ENCODE measurements at regions not wholly inside any gene's neighbourhood (a gene's known extent, or its start where the extent isn't known, plus 50 kb on each side); places are given as distances from the start of the nearest gene placed in this dataset.

- H3K36me3 ChIP-seq (replicated peaks in 1 of 2; ENCODE audit: control insufficient read depth in 1 of 2, insufficient read depth in 2 of 2, low read length in 1 of 2): no peaks in the 10 kb centered on the region
- peak overlapping the region in 1 of 2 experiments; percentile 3; a peak in 1 of 4 replicates for H3K4me3 ChIP-seq (ENCODE audit: low read depth in 2 of 2, low read length in 1 of 2)
- no peaks in the 10 kb centered on the region for H3K27me3 ChIP-seq (ENCODE audit: insufficient read depth)
- H3K9ac ChIP-seq: no peak overlapping the region
- ChIA-PET POLR2A (no interaction called here), CTCF (interaction anchor here (0.7 to 11.9 kb wide), 17 partner anchors 11 to 785 kb away, joined by 3 to 322 read pairs (median 5); no protein-coding TSS in a partner anchor)
- H3K4me1 ChIP-seq (ENCODE audit: control insufficient read depth in 1 of 2, insufficient read depth in 2 of 2, low read depth in 1 of 2, low read length in 1 of 2): peaks cover 0 to 7% of the 10 kb centered on the region in 2 experiments; a peak in 2 of 4 replicates
- DNase-seq: peak; percentile 42
- no peaks in the 10 kb centered on the region for H3K79me2 ChIP-seq (ENCODE audit: insufficient read depth)
- H3K9me2 ChIP-seq: no peaks in the 10 kb centered on the region
- no peak overlapping the region for H3K27ac ChIP-seq (ENCODE audit: low read depth in 2 of 2, low read length in 1 of 2)
- no peaks in the 10 kb centered on the region for H3K9me3 ChIP-seq
- no peaks in the 10 kb centered on the region for H3F3A ChIP-seq (replicated peaks; ENCODE audit: insufficient read depth)
- 22% methylated on average over 6 of the region's 6 CpGs for WGBS (ENCODE audit: low lambda C conversion rate)
- H3K4me2 ChIP-seq: no peak overlapping the region
- TF ChIP-seq FOSL2 (IDR thresholded peaks at IDR 0.05; ENCODE audit: borderline replicate concordance, low read depth): 0 out of 2 replicates have a peak, but pooled peaks have one; percentile 6
- no peak for TF ChIP-seq ELF1 (IDR thresholded peaks at IDR 0.05)
- TF ChIP-seq RCOR1 (IDR thresholded peaks at IDR 0.05; ENCODE audit: low read length): no peak
- no peak for TF ChIP-seq FOXM1 (IDR thresholded peaks at IDR 0.05; ENCODE audit: low read depth)
- TF ChIP-seq CTCF (IDR thresholded peaks at IDR 0.05): peak; percentile 95
- TF ChIP-seq POLR2AphosphoS5 (IDR thresholded peaks at IDR 0.05; ENCODE audit: low read depth, low read length): no peak
- no peak for TF ChIP-seq YY1 (IDR thresholded peaks at IDR 0.05; ENCODE audit: low read depth)
- TF ChIP-seq SMC3 (IDR thresholded peaks at IDR 0.05; ENCODE audit: low read depth, low read length): peak; percentile 85
- TF ChIP-seq FOXJ3 (CRISPR knock-in tag; IDR thresholded peaks at IDR 0.05): no peak
- peak; percentile 97 for TF ChIP-seq RAD21 (IDR thresholded peaks at IDR 0.05; ENCODE audit: low read length)
- H2AFZ ChIP-seq (ENCODE audit: low read depth): 0 out of 2 replicates have a peak overlapping the region, but pooled peaks have one; percentile 13
- H4K20me1 ChIP-seq (ENCODE audit: insufficient read depth): no peaks in the 10 kb centered on the region
These were observed 462.1 kb downstream of the MFSD1 start for GRCh38 chr3:159263750-159264553.

GRCh38 chr3:159265705-159266104, 463.9 kb downstream of the MFSD1 start:
- H3K4me3 ChIP-seq (ENCODE audit: low read depth in 2 of 2, low read length in 1 of 2): no peak overlapping the region
- WGBS (ENCODE audit: low lambda C conversion rate): 19% methylated on average over 2 of the region's 2 CpGs
- no peaks in the 10 kb centered on the region for H3K9me2 ChIP-seq
- peak overlapping the region in 1 of 2 experiments; percentile 55; a peak in 2 of 4 replicates for H3K27ac ChIP-seq (ENCODE audit: low read depth in 2 of 2, low read length in 1 of 2)
- no peaks in the 10 kb centered on the region for H4K20me1 ChIP-seq (ENCODE audit: insufficient read depth)
- no peaks in the 10 kb centered on the region for H3F3A ChIP-seq (replicated peaks; ENCODE audit: insufficient read depth)
- H3K4me1 ChIP-seq (ENCODE audit: control insufficient read depth in 1 of 2, insufficient read depth in 2 of 2, low read depth in 1 of 2, low read length in 1 of 2): peaks cover 0 to 7% of the 10 kb centered on the region in 2 experiments; a peak in 2 of 4 replicates
- no peaks in the 10 kb centered on the region for H3K36me3 ChIP-seq (replicated peaks in 1 of 2; ENCODE audit: control insufficient read depth in 1 of 2, insufficient read depth in 2 of 2, low read length in 1 of 2)
- ChIA-PET CTCF (interaction anchor here (0.7 to 11.9 kb wide), 31 partner anchors 8 to 746 kb away, joined by 3 to 322 read pairs (median 6); no protein-coding TSS in a partner anchor), POLR2A (no interaction called here)
- no peak overlapping the region for H3K4me2 ChIP-seq
- peak; percentile 32 for DNase-seq
- no peak overlapping the region for H3K9ac ChIP-seq
- H3K27me3 ChIP-seq (ENCODE audit: insufficient read depth): no peaks in the 10 kb centered on the region
- no peaks in the 10 kb centered on the region for H3K9me3 ChIP-seq
- no peak overlapping the region for H2AFZ ChIP-seq (ENCODE audit: low read depth)
- H3K79me2 ChIP-seq (ENCODE audit: insufficient read depth): no peaks in the 10 kb centered on the region
- TF ChIP-seq TCF12 (IDR thresholded peaks at IDR 0.05): 0 out of 2 replicates have a peak, but pooled peaks have one; percentile 19
- TF ChIP-seq CHD2 (IDR thresholded peaks at IDR 0.05; ENCODE audit: low read length, partially characterized antibody): peak; percentile 67
- no peak for TF ChIP-seq POLR2AphosphoS5 (IDR thresholded peaks at IDR 0.05; ENCODE audit: low read depth, low read length)
- no peak for TF ChIP-seq PBX3 (IDR thresholded peaks at IDR 0.05)
- 0 out of 2 replicates have a peak, but pooled peaks have one; percentile 19 for TF ChIP-seq RAD21 (IDR thresholded peaks at IDR 0.05; ENCODE audit: low read length)
- TF ChIP-seq FOXJ3 (CRISPR knock-in tag; IDR thresholded peaks at IDR 0.05): peak; percentile 71
- TF ChIP-seq USF1 (IDR thresholded peaks at IDR 0.05; ENCODE audit: borderline replicate concordance, low read depth): no peak
- TF ChIP-seq GABPA (IDR thresholded peaks at IDR 0.05; ENCODE audit: low read depth): no peak
- TF ChIP-seq GATA2 (CRISPR knock-in tag; IDR thresholded peaks at IDR 0.05): peak; percentile 96
- TF ChIP-seq RFX5 (IDR thresholded peaks at IDR 0.05; ENCODE audit: low read length): no peak
- TF ChIP-seq TAF1 (IDR thresholded peaks at IDR 0.05; ENCODE audit: borderline replicate concordance, low read depth, low read length): no peak
- TF ChIP-seq USF2 (IDR thresholded peaks at IDR 0.05; ENCODE audit: borderline replicate concordance, low read depth, low read length): no peak
- peak in 1 of 2 experiments; percentile 73; a peak in 2 of 4 replicates for TF ChIP-seq EP300 (IDR thresholded peaks at IDR 0.05; ENCODE audit: borderline replicate concordance in 1 of 2, low read depth in 1 of 2, low read length in 1 of 2)
- no peak for TF ChIP-seq NRF1 (IDR thresholded peaks at IDR 0.05; ENCODE audit: low read depth, low read length)
- TF ChIP-seq FOXM1 (IDR thresholded peaks at IDR 0.05; ENCODE audit: low read depth): no peak
- no peak for TF ChIP-seq JUND (IDR thresholded peaks at IDR 0.05)
- TF ChIP-seq MXI1 (IDR thresholded peaks at IDR 0.05; ENCODE audit: low read depth, low read length): peak; percentile 18; the same call in 1 of the 2 replicates
